PC-3 (cell line): ENCODE measurements at regions not wholly inside any gene's neighbourhood (a gene's known extent, or its start where the extent isn't known, plus 50 kb on each side); places are given as distances from the start of the nearest gene placed in this dataset.

Experiments used
- ATAC-seq: fragments of 200-7000 bp; cut with Tn5 transposase; 2 replicates; pipeline ENCODE4 v1.9.1; 2020; ENCODE audit warnings: mild to moderate bottlenecking, moderate library complexity
- BruUV-seq: library from RNA; stranded (reverse); fragments of 400-500 nt; replicated peaks from 2 replicates; lab custom pipeline; 2021; lab: Mats Ljungman, UMichigan
- CTCF ChIA-PET: fragments of 300-600 bp; sonication (Branson Sonifier 250); formaldehyde crosslinking; loops from one replicate; lab custom pipeline; 2022; ENCODE audit warnings: antibody characterized with exemption; lab: Charles Lee
- POLR2A ChIA-PET: fragments of 300-600 bp; sonication (Branson Sonifier 250); formaldehyde crosslinking; loops from one replicate; lab custom pipeline; 2022; ENCODE audit warnings: antibody characterized with exemption; ENCODE audit not compliant: unreplicated experiment; lab: Charles Lee
- DNase-seq: peaks from one replicate; pipeline ENCODE4 v3.0.0-alpha.2; 2015
- H2AFZ ChIP-seq: fragments of 300-600 bp; sonication (generic); 2 replicates; pipeline ENCODE4 v1.6.0; 2016; ENCODE audit warnings: antibody characterized with exemption, low read length
- H3F3A ChIP-seq: fragments of 300-600 bp; sonication (generic); one replicate; pipeline ENCODE4 v1.6.0; 2017; ENCODE audit warnings: antibody characterized with exemption, low read length, control low read depth, mild to moderate bottlenecking; ENCODE audit not compliant: unreplicated experiment
- H3K27ac ChIP-seq: fragments of 300-600 bp; sonication (generic); 2 replicates; pipeline ENCODE4 v1.5.1; 2016; ENCODE audit warnings: mild to moderate bottlenecking, low read length
- H3K27me3 ChIP-seq: fragments of 300-600 bp; sonication (generic); 2 replicates; pipeline ENCODE4 v1.6.1; 2016; ENCODE audit warnings: low read length, mixed read lengths
- H3K36me3 ChIP-seq: fragments of 300-600 bp; sonication (generic); 2 replicates; pipeline ENCODE4 v1.6.1; 2016; ENCODE audit warnings: low read depth, mixed run types, low read length, mixed read lengths
- H3K4me1 ChIP-seq: fragments of 300-600 bp; sonication (generic); 2 replicates; pipeline ENCODE4 v1.5.1; 2016; ENCODE audit warnings: low read length; ENCODE audit not compliant: insufficient read depth
- H3K4me2 ChIP-seq: fragments of 300-600 bp; sonication (generic); 2 replicates; pipeline ENCODE4 v1.6.0; 2016; ENCODE audit warnings: low read length
- H3K4me3 ChIP-seq: fragments of 300-600 bp; sonication (generic); 2 replicates; pipeline ENCODE4 v1.5.1; 2016; ENCODE audit warnings: mild to moderate bottlenecking, low read length, mixed read lengths
- H3K79me2 ChIP-seq: fragments of 300-600 bp; sonication (generic); 2 replicates; pipeline ENCODE4 v1.6.1; 2017; ENCODE audit warnings: low read length, mixed read lengths
- H3K9ac ChIP-seq: fragments of 300-600 bp; sonication (generic); 2 replicates; pipeline ENCODE4 v1.6.0; 2016; ENCODE audit warnings: mild to moderate bottlenecking, low read length
- H3K9me2 ChIP-seq: fragments of 300-600 bp; sonication (generic); replicated peaks from 2 replicates; pipeline ENCODE4 v1.6.1; 2016; ENCODE audit warnings: mixed run types, low read length, mixed read lengths
- H3K9me3 ChIP-seq: fragments of 300-600 bp; sonication (generic); 2 replicates; pipeline ENCODE4 v1.6.1; 2016; ENCODE audit warnings: low read length, mixed read lengths
- H4K20me1 ChIP-seq: fragments of 300-600 bp; sonication (generic); 2 replicates; pipeline ENCODE4 v1.6.1; 2016; ENCODE audit warnings: low read length, mixed read lengths
- CTCF ChIP-seq: fragments of 300-600 bp; sonication (generic); conservative IDR thresholded peaks from 2 replicates; pipeline ENCODE4 v1.5.1; 2017; ENCODE audit warnings: antibody characterized with exemption, low read depth, mild to moderate bottlenecking, low read length
- EZH2 ChIP-seq: fragments of 300-600 bp; sonication (generic); IDR thresholded peaks from one replicate; pipeline ENCODE4 v1.6.1; 2017; ENCODE audit warnings: antibody characterized with exemption, mild to moderate bottlenecking, low read length; ENCODE audit not compliant: unreplicated experiment
- EZH2phosphoT487 ChIP-seq: fragments of 300-600 bp; sonication (generic); IDR thresholded peaks from 2 replicates; pipeline ENCODE4 v1.6.1; 2018; ENCODE audit warnings: mild to moderate bottlenecking, antibody characterized with exemption, low read length, borderline replicate concordance
- intact Hi-C: fragments of 100-400 bp; cut with micrococcal nuclease; formaldehyde crosslinking; loops from 2 replicates; pipeline ENCODE4 v1.9.0; 2023

GRCh38 chr5:180428598-180428997 lies 65.6 kb upstream of the CNOT6 start:
- Histone ChIP-seq H2AFZ (no peak overlapping the region), H3F3A (no peaks in the 10 kb centered on the region), H3K4me1 (no peaks in the 10 kb centered on the region), H3K27ac (no peak overlapping the region), H4K20me1 (no peaks in the 10 kb centered on the region), H3K9ac (no peak overlapping the region), H3K9me2 (no peaks in the 10 kb centered on the region), H3K4me2 (no peak overlapping the region), H3K27me3 (no peaks in the 10 kb centered on the region), H3K36me3 (no peaks in the 10 kb centered on the region), H3K79me2 (no peaks in the 10 kb centered on the region), H3K9me3 (no peaks in the 10 kb centered on the region), H3K4me3 (no peak overlapping the region)
- no TSS peak for BruUV-seq
- TF ChIP-seq EZH2phosphoT487 (no peak), CTCF (no peak), EZH2 (no peak)
- ATAC-seq (no peak), DNase-seq (no peak)
- intact Hi-C loops: no loop called here
- POLR2A ChIA-PET: no interaction called here
- CTCF ChIA-PET: no interaction called here

- no peaks in the 10 kb centered on the region for H3K4me1 ChIP-seq
- no peak overlapping the region for H3K27ac ChIP-seq
- no peak overlapping the region for H3K4me3 ChIP-seq
- POLR2A ChIA-PET: no interaction called here
- no peaks in the 10 kb centered on the region for H3K9me2 ChIP-seq
- H3K27me3 ChIP-seq: no peaks in the 10 kb centered on the region
- H3K4me2 ChIP-seq: no peak overlapping the region
- DNase-seq: no peak
- CTCF ChIA-PET: no interaction called here
- no peaks in the 10 kb centered on the region for H3K79me2 ChIP-seq
- no peak overlapping the region for H3K9ac ChIP-seq
- H4K20me1 ChIP-seq: no peaks in the 10 kb centered on the region
- H3K36me3 ChIP-seq: no peaks in the 10 kb centered on the region
- intact Hi-C loops: no loop called here
- no peaks in the 10 kb centered on the region for H3K9me3 ChIP-seq
- H3F3A ChIP-seq: no peaks in the 10 kb centered on the region
- TF ChIP-seq EZH2phosphoT487 (no peak), CTCF (no peak), EZH2 (no peak)
- no TSS peak for BruUV-seq
- H2AFZ ChIP-seq: no peak overlapping the region
- no peak for ATAC-seq
Observed at GRCh38 chr5:180431932-180432331, 62.2 kb upstream of the CNOT6 start.

- no peaks in the 10 kb centered on the region for H3K27me3 ChIP-seq
- TF ChIP-seq CTCF: no peak
- TF ChIP-seq EZH2: no peak
- no peak for TF ChIP-seq EZH2phosphoT487
- no peaks in the 10 kb centered on the region for H3K9me2 ChIP-seq
- no peak overlapping the region for H3K4me3 ChIP-seq
- H3K4me2 ChIP-seq: no peak overlapping the region
- no peak for DNase-seq
- no peaks in the 10 kb centered on the region for H3K4me1 ChIP-seq
- no peaks in the 10 kb centered on the region for H3K9me3 ChIP-seq
- ATAC-seq: no peak
- intact Hi-C loops: no loop called here
- H3K9ac ChIP-seq: no peak overlapping the region
- H3K27ac ChIP-seq: no peak overlapping the region
- H4K20me1 ChIP-seq: no peaks in the 10 kb centered on the region
- no peaks in the 10 kb centered on the region for H3F3A ChIP-seq
- no peaks in the 10 kb centered on the region for H3K79me2 ChIP-seq
- H2AFZ ChIP-seq: no peak overlapping the region
- H3K36me3 ChIP-seq: no peaks in the 10 kb centered on the region
- POLR2A ChIA-PET: no interaction called here
- no TSS peak for BruUV-seq
- CTCF ChIA-PET: interaction anchor here (1.1 kb wide), 1 partner anchor 101 kb away, joined by 3 read pairs; no protein-coding TSS in a partner anchor
Observed at GRCh38 chr5:180433032-180433422, 61.2 kb upstream of the CNOT6 start.
